ENCODE measurements at regions not wholly inside any gene's neighbourhood (a gene's known extent, or its start where the extent isn't known, plus 50 kb on each side); places are given as distances from the start of the nearest gene placed in this dataset.
A peak's percentile ranks its signal among the peaks of the same experiment; 100 is the strongest.

GRCh38 chr1:184805667-184806295, 51.1 kb upstream of the EDEM3 start (continued):
- TF ChIP-seq UBTF (CRISPR knock-in tag; IDR thresholded peaks at IDR 0.05) (no peak), SATB2 (CRISPR knock-in tag; IDR thresholded peaks at IDR 0.05) (no peak), CREBL2 (CRISPR knock-in tag; IDR thresholded peaks at IDR 0.05; ENCODE audit: borderline replicate concordance) (no peak), ZNF746 (CRISPR knock-in tag; IDR thresholded peaks at IDR 0.05) (no peak), ARID3A (IDR thresholded peaks at IDR 0.05; ENCODE audit: low read depth, low read length) (0 out of 2 replicates have a peak, but pooled peaks have one; percentile 22), KDM5A (IDR thresholded peaks at IDR 0.05; ENCODE audit: borderline replicate concordance, low read length) (no peak), ZNF3 (CRISPR knock-in tag; IDR thresholded peaks at IDR 0.05) (no peak), MEIS2 (CRISPR knock-in tag; IDR thresholded peaks at IDR 0.05) (0 out of 2 replicates have a peak, but pooled peaks have one; percentile 22), ZNF552 (CRISPR knock-in tag; IDR thresholded peaks at IDR 0.05; ENCODE audit: borderline replicate concordance) (no peak), CENPBD1 (CRISPR knock-in tag; IDR thresholded peaks at IDR 0.05; ENCODE audit: borderline replicate concordance, low read depth) (no peak), FOXA1 (IDR thresholded peaks at IDR 0.05) (no peak), FOXA1 (CRISPR knock-in tag; IDR thresholded peaks at IDR 0.05) (no peak), ZNF775 (CRISPR knock-in tag; IDR thresholded peaks at IDR 0.05; ENCODE audit: borderline replicate concordance) (0 out of 2 replicates have a peak, but pooled peaks have one; percentile 63), STAG1 (CRISPR knock-in tag; IDR thresholded peaks at IDR 0.05) (peak; percentile 98), ARNTL (CRISPR knock-in tag; IDR thresholded peaks at IDR 0.05) (no peak), LBX2 (CRISPR knock-in tag; IDR thresholded peaks at IDR 0.05; ENCODE audit: borderline replicate concordance) (no peak), KLF16 (CRISPR knock-in tag; IDR thresholded peaks at IDR 0.05) (0 out of 4 replicates have a peak, but pooled peaks of 1 of the 2 experiments have one; percentile 31), ZNF678 (CRISPR knock-in tag; IDR thresholded peaks at IDR 0.05) (no peak), SMARCC2 (IDR thresholded peaks at IDR 0.05) (no peak), ZBTB10 (CRISPR knock-in tag; IDR thresholded peaks at IDR 0.05; ENCODE audit: borderline replicate concordance) (no peak), BCL6 (CRISPR knock-in tag; IDR thresholded peaks at IDR 0.05) (no peak), PHF21A (CRISPR knock-in tag; IDR thresholded peaks at IDR 0.05) (no peak), ZNF263 (CRISPR knock-in tag; IDR thresholded peaks at IDR 0.05) (no peak), HOXA3 (CRISPR knock-in tag; IDR thresholded peaks at IDR 0.05) (0 out of 2 replicates have a peak, but pooled peaks have one; percentile 25)
